HFF-Myc (cell line): ENCODE measurements at regions not wholly inside any gene's neighbourhood (a gene's known extent, or its start where the extent isn't known, plus 50 kb on each side); places are given as distances from the start of the nearest gene placed in this dataset.

Experiments
- DNase-seq: peaks from one replicate; pipeline ENCODE4 v3.0.0-alpha.2; 2011; ENCODE audit warnings: low read depth; ENCODE audit errors: extremely low read depth
- H3K4me3 ChIP-seq: replicated peaks from 2 replicates; pipeline ENCODE4 v1.5.1; 2011; ENCODE audit warnings: low read depth, mild to moderate bottlenecking, control low read depth, low read length
- CTCF ChIP-seq: IDR thresholded peaks from 2 replicates; pipeline ENCODE4 v1.5.1; 2012; ENCODE audit warnings: mild to moderate bottlenecking, low read depth, low read length, control low read depth; ENCODE audit errors: missing control alignments

- TF ChIP-seq CTCF = no peak
- peak; percentile 63 for DNase-seq
- no peak overlapping the region for H3K4me3 ChIP-seq
Measured at GRCh38 chr1:220956501-220957232, 77.4 kb downstream of the HLX start.

- TF ChIP-seq CTCF = no peak
- H3K4me3 ChIP-seq = no peak overlapping the region
- peak; percentile 87 for DNase-seq
Measured at GRCh38 chr1:220957233-220957605, 78.0 kb downstream of the HLX start.

- TF ChIP-seq CTCF = no peak
- DNase-seq = no peak
- no peak overlapping the region for H3K4me3 ChIP-seq
Measured at GRCh38 chr1:220958234-220958633, 79.0 kb downstream of the HLX start.

- TF ChIP-seq CTCF = no peak
- peak; percentile 82 for DNase-seq
- H3K4me3 ChIP-seq = no peak overlapping the region
Measured at GRCh38 chr1:220962031-220962751, 82.9 kb downstream of the HLX start.

- H3K4me3 ChIP-seq = no peak overlapping the region
- TF ChIP-seq CTCF = no peak
- no peak for DNase-seq
Measured at GRCh38 chr1:220966041-220966440, 86.8 kb downstream of the HLX start.

- H3K4me3 ChIP-seq = no peak overlapping the region
- no peak for TF ChIP-seq CTCF
- no peak for DNase-seq
Measured at GRCh38 chr1:220966473-220966872, 87.2 kb downstream of the HLX start.
